ENCODE measurements at regions not wholly inside any gene's neighbourhood (a gene's known extent, or its start where the extent isn't known, plus 50 kb on each side); places are given as distances from the start of the nearest gene placed in this dataset.
"Not testable (repeated sequence)": the region's sequence is repeated elsewhere in the genome, so short reads cannot be mapped to it uniquely, and the experiment has no call there.

- no peaks in the 10 kb centered on the region for H3K27me3 ChIP-seq (ENCODE audit: control insufficient read depth, insufficient read depth, low read length)
- no peaks in the 10 kb centered on the region for H3K9me3 ChIP-seq (ENCODE audit: control insufficient read depth, low read length)
- peaks cover 10% of the 10 kb centered on the region for H3K4me1 ChIP-seq (ENCODE audit: control insufficient read depth, insufficient read depth, low read length)
- H3K9ac ChIP-seq (ENCODE audit: low read length) = no peak overlapping the region
- no peak overlapping the region for H3K4me3 ChIP-seq (ENCODE audit: low read length)
- no peaks in the 10 kb centered on the region for H3K36me3 ChIP-seq (ENCODE audit: control insufficient read depth, insufficient read depth, low read length)
Measured at GRCh38 chr2:64243081-64244036, 99.1 kb upstream of the PELI1 start.

- Histone ChIP-seq H3K9me3 (ENCODE audit: control insufficient read depth, low read length) (no peaks in the 10 kb centered on the region), H3K27me3 (ENCODE audit: control insufficient read depth, insufficient read depth, low read length) (no peaks in the 10 kb centered on the region), H3K4me1 (ENCODE audit: control insufficient read depth, insufficient read depth, low read length) (peaks cover 10% of the 10 kb centered on the region), H3K36me3 (ENCODE audit: control insufficient read depth, insufficient read depth, low read length) (no peaks in the 10 kb centered on the region), H3K4me3 (ENCODE audit: low read length) (no peak overlapping the region), H3K9ac (ENCODE audit: low read length) (no peak overlapping the region)
Measured at GRCh38 chr2:64244037-64244416, 99.8 kb upstream of the PELI1 start.

GRCh38 chr2:64245631-64246030, 101.4 kb upstream of the PELI1 start:
- Histone ChIP-seq H3K4me1 (ENCODE audit: control insufficient read depth, insufficient read depth, low read length) (peaks cover 10% of the 10 kb centered on the region), H3K9me3 (ENCODE audit: control insufficient read depth, low read length) (no peaks in the 10 kb centered on the region), H3K36me3 (ENCODE audit: control insufficient read depth, insufficient read depth, low read length) (no peaks in the 10 kb centered on the region), H3K9ac (ENCODE audit: low read length) (no peak overlapping the region), H3K27me3 (ENCODE audit: control insufficient read depth, insufficient read depth, low read length) (no peaks in the 10 kb centered on the region), H3K4me3 (ENCODE audit: low read length) (no peak overlapping the region)

- Histone ChIP-seq H3K27me3 (ENCODE audit: control insufficient read depth, insufficient read depth, low read length) (no peaks in the 10 kb centered on the region), H3K4me3 (ENCODE audit: low read length) (no peak overlapping the region), H3K9me3 (ENCODE audit: control insufficient read depth, low read length) (no peaks in the 10 kb centered on the region), H3K4me1 (ENCODE audit: control insufficient read depth, insufficient read depth, low read length) (peaks cover 10% of the 10 kb centered on the region), H3K9ac (ENCODE audit: low read length) (no peak overlapping the region), H3K36me3 (ENCODE audit: control insufficient read depth, insufficient read depth, low read length) (no peaks in the 10 kb centered on the region)
Measured at GRCh38 chr2:64246962-64247361, 102.7 kb upstream of the PELI1 start.

- no peaks in the 10 kb centered on the region for H3K4me1 ChIP-seq (ENCODE audit: control insufficient read depth, insufficient read depth, low read length)
- no peak overlapping the region for H3K9ac ChIP-seq (ENCODE audit: low read length)
- H3K36me3 ChIP-seq (ENCODE audit: control insufficient read depth, insufficient read depth, low read length) = no peaks in the 10 kb centered on the region
- no peaks in the 10 kb centered on the region for H3K27me3 ChIP-seq (ENCODE audit: control insufficient read depth, insufficient read depth, low read length)
- no peak overlapping the region for H3K4me3 ChIP-seq (ENCODE audit: low read length)
- H3K9me3 ChIP-seq (ENCODE audit: control insufficient read depth, low read length) = no peaks in the 10 kb centered on the region
Measured at GRCh38 chr2:64249426-64249825, 105.2 kb upstream of the PELI1 start.

GRCh38 chr2:64250063-64250462, 105.8 kb upstream of the PELI1 start:
- no peaks in the 10 kb centered on the region for H3K36me3 ChIP-seq (ENCODE audit: control insufficient read depth, insufficient read depth, low read length)
- no peak overlapping the region for H3K9ac ChIP-seq (ENCODE audit: low read length)
- H3K4me3 ChIP-seq (ENCODE audit: low read length) = no peak overlapping the region
- no peaks in the 10 kb centered on the region for H3K27me3 ChIP-seq (ENCODE audit: control insufficient read depth, insufficient read depth, low read length)
- no peaks in the 10 kb centered on the region for H3K9me3 ChIP-seq (ENCODE audit: control insufficient read depth, low read length)
- no peaks in the 10 kb centered on the region for H3K4me1 ChIP-seq (ENCODE audit: control insufficient read depth, insufficient read depth, low read length)

GRCh38 chr2:64250751-64251423, 106.7 kb upstream of the PELI1 start:
- no peaks in the 10 kb centered on the region for H3K4me1 ChIP-seq (ENCODE audit: control insufficient read depth, insufficient read depth, low read length)

GRCh38 chr2:64251497-64252250, 107.5 kb upstream of the PELI1 start:
- H3K4me1 ChIP-seq (ENCODE audit: control insufficient read depth, insufficient read depth, low read length) = no peaks in the 10 kb centered on the region
- H3K27me3 ChIP-seq (ENCODE audit: control insufficient read depth, insufficient read depth, low read length) = no peaks in the 10 kb centered on the region

More at GRCh38 chr2:64250751-64251423, 106.7 kb upstream of the PELI1 start:
- no peak overlapping the region for H3K4me3 ChIP-seq (ENCODE audit: low read length)
- H3K9ac ChIP-seq (ENCODE audit: low read length) = no peak overlapping the region
- H3K36me3 ChIP-seq (ENCODE audit: control insufficient read depth, insufficient read depth, low read length) = no peaks in the 10 kb centered on the region
- H3K27me3 ChIP-seq (ENCODE audit: control insufficient read depth, insufficient read depth, low read length) = no peaks in the 10 kb centered on the region
- H3K9me3 ChIP-seq (ENCODE audit: control insufficient read depth, low read length) = no peaks in the 10 kb centered on the region

GRCh38 chr2:64252251-64252978, 108.2 kb upstream of the PELI1 start:
- H3K9ac ChIP-seq (ENCODE audit: low read length); H3K4me1 ChIP-seq (ENCODE audit: control insufficient read depth, insufficient read depth, low read length); H3K36me3 ChIP-seq (ENCODE audit: control insufficient read depth, insufficient read depth, low read length): not testable (repeated sequence)

More at GRCh38 chr2:64251497-64252250, 107.5 kb upstream of the PELI1 start:
- H3K36me3 ChIP-seq (ENCODE audit: control insufficient read depth, insufficient read depth, low read length) = no peaks in the 10 kb centered on the region
- H3K9me3 ChIP-seq (ENCODE audit: control insufficient read depth, low read length) = no peaks in the 10 kb centered on the region
- H3K4me3 ChIP-seq (ENCODE audit: low read length) = no peak overlapping the region
- no peak overlapping the region for H3K9ac ChIP-seq (ENCODE audit: low read length)

GRCh38 chr2:64253421-64253820, 109.2 kb upstream of the PELI1 start:
- H3K9ac ChIP-seq (ENCODE audit: low read length); H3K4me3 ChIP-seq (ENCODE audit: low read length); H3K27me3 ChIP-seq (ENCODE audit: control insufficient read depth, insufficient read depth, low read length); H3K9me3 ChIP-seq (ENCODE audit: control insufficient read depth, low read length); H3K4me1 ChIP-seq (ENCODE audit: control insufficient read depth, insufficient read depth, low read length); H3K36me3 ChIP-seq (ENCODE audit: control insufficient read depth, insufficient read depth, low read length): not testable (repeated sequence)

More at GRCh38 chr2:64252251-64252978, 108.2 kb upstream of the PELI1 start:
- not testable (repeated sequence) for H3K4me3 ChIP-seq (ENCODE audit: low read length); H3K9me3 ChIP-seq (ENCODE audit: control insufficient read depth, low read length); H3K27me3 ChIP-seq (ENCODE audit: control insufficient read depth, insufficient read depth, low read length)

- no peak overlapping the region for H3K4me3 ChIP-seq (ENCODE audit: low read length)
- no peaks in the 10 kb centered on the region for H3K27me3 ChIP-seq (ENCODE audit: control insufficient read depth, insufficient read depth, low read length)
- H3K36me3 ChIP-seq (ENCODE audit: control insufficient read depth, insufficient read depth, low read length) = no peaks in the 10 kb centered on the region
- no peaks in the 10 kb centered on the region for H3K9me3 ChIP-seq (ENCODE audit: control insufficient read depth, low read length)
- H3K4me1 ChIP-seq (ENCODE audit: control insufficient read depth, insufficient read depth, low read length) = peaks cover 30% of the 10 kb centered on the region
- no peak overlapping the region for H3K9ac ChIP-seq (ENCODE audit: low read length)
Measured at GRCh38 chr2:64258566-64258965, 114.3 kb upstream of the PELI1 start.

Measured in mucosa of stomach (tissue), 1 donor.